Lower lobe of right lung (tissue), 2 donors: ENCODE measurements at regions not wholly inside any gene's neighbourhood (a gene's known extent, or its start where the extent isn't known, plus 50 kb on each side); places are given as distances from the start of the nearest gene placed in this dataset.
A peak's percentile ranks its signal among the peaks of the same experiment; 100 is the strongest.

ENCODE experiments used
- ATAC-seq, 2 donors: fragments of 200-7000 bp; cut with Tn5 transposase; one replicate each; pipeline ENCODE4 v1.9.1; 2020 to 2022; ENCODE audit warnings: mild to moderate bottlenecking in 2 of 2, moderate library complexity in 2 of 2
- DNase-seq: peaks from one replicate; pipeline ENCODE4 v3.0.0-alpha.2; 2020
- H3K27ac ChIP-seq: fragments of 200-600 bp; one replicate; pipeline ENCODE4 v1.8.0; 2022
- H3K27me3 ChIP-seq: fragments of 200-600 bp; one replicate; pipeline ENCODE4 v1.8.0; 2022; ENCODE audit warnings: low read depth
- H3K36me3 ChIP-seq: fragments of 200-600 bp; one replicate; pipeline ENCODE4 v1.8.0; 2022; ENCODE audit warnings: mild to moderate bottlenecking
- H3K4me1 ChIP-seq: fragments of 200-600 bp; one replicate; pipeline ENCODE4 v1.8.0; 2022
- H3K4me3 ChIP-seq: fragments of 200-600 bp; one replicate; pipeline ENCODE4 v1.8.0; 2022; ENCODE audit warnings: mild to moderate bottlenecking
- H3K9me3 ChIP-seq: fragments of 200-600 bp; one replicate; pipeline ENCODE4 v1.8.0; 2022
- intact Hi-C: fragments of 100-400 bp; cut with DNase I; formaldehyde crosslinking; loops from one replicate; pipeline ENCODE4 v1.11.0; 2022
- TF ChIP-seq, protein P1 (sequence below): fragments of 200-600 bp; IDR thresholded peaks from one replicate; pipeline ENCODE4 v1.8.0; 2022; ENCODE audit warnings: antibody characterized with exemption, mild to moderate bottlenecking
- donor health status: DM: no; HTN: yes; CAD: no; lungs with severe emphysema.

DNA sequence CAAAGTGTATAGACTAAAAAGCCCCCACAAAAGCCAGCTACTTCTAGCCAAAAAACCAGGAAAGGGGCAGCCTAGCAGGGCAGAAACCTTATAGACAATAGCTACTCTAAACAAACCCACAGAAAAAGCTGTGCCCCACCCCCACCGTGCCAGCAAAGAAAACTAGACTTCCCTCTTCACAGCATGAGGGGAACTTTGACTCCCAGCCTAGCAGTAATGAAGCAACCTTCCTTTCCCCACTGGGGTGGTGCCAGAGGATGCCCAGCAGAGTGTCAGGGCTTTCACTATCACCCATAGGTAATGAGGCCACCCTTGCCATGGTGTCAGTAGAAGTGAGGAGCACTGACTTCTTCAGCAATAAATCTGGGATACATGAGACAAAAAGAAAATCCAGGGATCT lies 99.0 kb upstream of the LGSN start:
- H3K4me3 ChIP-seq, result no peak overlapping the region
- H3K36me3 ChIP-seq, result no peaks in the 10 kb centered on the region
- H3K27me3 ChIP-seq, result no peaks in the 10 kb centered on the region
- peak; percentile 54 to 79 for ATAC-seq
- peak; percentile 58 for DNase-seq
- intact Hi-C loops, result no loop called here
- no peaks in the 10 kb centered on the region for H3K9me3 ChIP-seq
- H3K27ac ChIP-seq, result no peak overlapping the region
- TF ChIP-seq, protein P1, sequence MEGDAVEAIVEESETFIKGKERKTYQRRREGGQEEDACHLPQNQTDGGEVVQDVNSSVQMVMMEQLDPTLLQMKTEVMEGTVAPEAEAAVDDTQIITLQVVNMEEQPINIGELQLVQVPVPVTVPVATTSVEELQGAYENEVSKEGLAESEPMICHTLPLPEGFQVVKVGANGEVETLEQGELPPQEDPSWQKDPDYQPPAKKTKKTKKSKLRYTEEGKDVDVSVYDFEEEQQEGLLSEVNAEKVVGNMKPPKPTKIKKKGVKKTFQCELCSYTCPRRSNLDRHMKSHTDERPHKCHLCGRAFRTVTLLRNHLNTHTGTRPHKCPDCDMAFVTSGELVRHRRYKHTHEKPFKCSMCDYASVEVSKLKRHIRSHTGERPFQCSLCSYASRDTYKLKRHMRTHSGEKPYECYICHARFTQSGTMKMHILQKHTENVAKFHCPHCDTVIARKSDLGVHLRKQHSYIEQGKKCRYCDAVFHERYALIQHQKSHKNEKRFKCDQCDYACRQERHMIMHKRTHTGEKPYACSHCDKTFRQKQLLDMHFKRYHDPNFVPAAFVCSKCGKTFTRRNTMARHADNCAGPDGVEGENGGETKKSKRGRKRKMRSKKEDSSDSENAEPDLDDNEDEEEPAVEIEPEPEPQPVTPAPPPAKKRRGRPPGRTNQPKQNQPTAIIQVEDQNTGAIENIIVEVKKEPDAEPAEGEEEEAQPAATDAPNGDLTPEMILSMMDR, result no peak
- no peaks in the 10 kb centered on the region for H3K4me1 ChIP-seq

DNA sequence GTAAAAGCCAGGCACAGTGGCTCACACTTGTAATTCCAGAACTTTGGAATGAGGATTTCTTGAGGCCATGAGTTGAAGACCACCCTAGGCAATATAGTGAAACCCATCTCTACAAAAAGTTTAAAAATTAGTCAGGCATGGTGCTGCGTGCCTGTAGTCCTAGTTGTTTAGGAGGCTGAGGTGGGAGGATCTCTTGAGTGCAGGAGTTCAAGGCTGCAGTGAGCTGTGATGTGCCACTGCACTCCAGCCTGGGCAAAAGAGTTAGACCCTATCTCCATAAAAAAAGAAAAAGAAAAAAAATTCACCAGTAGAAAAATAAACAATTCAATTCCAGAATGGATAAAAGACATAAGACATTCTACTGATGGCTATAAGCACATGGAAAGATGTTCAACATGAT lies 104.9 kb upstream of the LGSN start:
- no peak overlapping the region for H3K4me3 ChIP-seq
- no peaks in the 10 kb centered on the region for H3K4me1 ChIP-seq
- H3K36me3 ChIP-seq, result no peaks in the 10 kb centered on the region
- no peaks in the 10 kb centered on the region for H3K9me3 ChIP-seq
- intact Hi-C loops, result no loop called here
- no peak overlapping the region for H3K27ac ChIP-seq
- TF ChIP-seq, protein P1, result no peak
- H3K27me3 ChIP-seq, result no peaks in the 10 kb centered on the region
- no peak for DNase-seq
- no peak for ATAC-seq

DNA sequence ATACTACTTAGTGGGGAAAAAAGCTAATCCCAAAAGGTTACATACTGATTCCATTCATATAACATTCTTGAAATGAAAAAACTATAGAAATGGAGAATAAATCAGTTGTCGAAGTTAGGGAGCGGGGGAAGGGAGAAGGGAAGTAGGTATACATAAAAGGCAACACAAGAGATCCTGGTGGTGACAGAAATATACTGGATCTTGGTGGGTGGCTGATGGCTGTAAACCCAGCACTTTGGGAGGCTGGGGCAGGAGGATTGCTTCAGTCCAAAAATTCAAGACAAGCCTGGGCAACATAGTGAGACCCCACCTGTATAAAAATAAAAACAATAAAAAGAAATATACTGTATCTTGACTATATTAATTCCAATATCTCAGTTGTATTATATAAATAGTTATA lies 105.7 kb upstream of the LGSN start:
- Histone ChIP-seq H3K4me1 (no peaks in the 10 kb centered on the region), H3K27me3 (no peaks in the 10 kb centered on the region), H3K9me3 (no peaks in the 10 kb centered on the region), H3K4me3 (no peak overlapping the region), H3K27ac (no peak overlapping the region), H3K36me3 (no peaks in the 10 kb centered on the region)
- intact Hi-C loops, result no loop called here
- no peak for ATAC-seq
- DNase-seq, result no peak
- TF ChIP-seq, protein P1, result no peak

DNA sequence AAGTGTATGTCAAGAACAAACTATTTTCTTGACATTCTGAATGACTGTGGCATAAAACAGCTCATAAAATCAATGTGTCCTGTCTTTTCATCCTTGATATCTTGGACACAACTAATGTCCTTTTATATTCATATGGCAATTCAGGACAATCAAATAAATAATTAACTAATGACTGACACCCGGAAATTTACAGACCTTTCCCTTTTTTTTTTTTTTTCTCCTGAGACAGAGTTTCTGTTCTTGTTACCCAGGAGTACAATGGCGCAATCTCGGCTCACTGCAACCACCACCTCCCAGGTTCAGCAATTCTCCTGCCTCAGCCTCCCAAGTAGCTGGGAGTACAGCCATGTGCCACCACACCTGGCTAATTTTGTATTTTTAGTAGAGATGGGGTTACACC lies 107.1 kb upstream of the LGSN start:
- no peak for DNase-seq
- intact Hi-C loops, result no loop called here
- no peak for ATAC-seq
- TF ChIP-seq, protein P1, result no peak
- H3K27ac ChIP-seq, result no peak overlapping the region
- no peak overlapping the region for H3K4me3 ChIP-seq
- H3K4me1 ChIP-seq, result no peaks in the 10 kb centered on the region
- H3K9me3 ChIP-seq, result no peaks in the 10 kb centered on the region
- no peaks in the 10 kb centered on the region for H3K27me3 ChIP-seq
- H3K36me3 ChIP-seq, result no peaks in the 10 kb centered on the region

DNA sequence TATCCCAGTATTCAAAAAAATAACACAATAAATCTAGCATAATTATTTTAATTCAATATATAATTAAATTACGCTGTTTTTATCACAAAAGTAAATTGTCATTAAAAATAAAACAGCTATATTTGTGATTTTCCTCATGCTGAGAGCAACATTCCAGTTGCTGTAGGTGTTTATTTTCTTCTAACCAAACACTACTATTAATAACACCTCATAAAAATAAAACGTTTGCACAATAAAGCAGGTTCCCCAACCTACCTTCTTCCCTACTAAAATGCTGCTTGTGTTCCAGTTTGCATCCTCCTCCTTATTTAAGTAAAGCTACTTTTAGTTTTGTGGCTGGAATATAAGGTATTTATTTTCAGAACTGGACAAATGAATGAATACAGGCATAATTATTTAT lies 108.2 kb upstream of the LGSN start:
- no peaks in the 10 kb centered on the region for H3K36me3 ChIP-seq
- no peaks in the 10 kb centered on the region for H3K9me3 ChIP-seq
- TF ChIP-seq, protein P1, result no peak
- no peak for DNase-seq
- H3K27me3 ChIP-seq, result no peaks in the 10 kb centered on the region
- ATAC-seq, result no peak
- no peak overlapping the region for H3K27ac ChIP-seq
- intact Hi-C loops, result no loop called here
- no peak overlapping the region for H3K4me3 ChIP-seq
- H3K4me1 ChIP-seq, result no peaks in the 10 kb centered on the region

DNA sequence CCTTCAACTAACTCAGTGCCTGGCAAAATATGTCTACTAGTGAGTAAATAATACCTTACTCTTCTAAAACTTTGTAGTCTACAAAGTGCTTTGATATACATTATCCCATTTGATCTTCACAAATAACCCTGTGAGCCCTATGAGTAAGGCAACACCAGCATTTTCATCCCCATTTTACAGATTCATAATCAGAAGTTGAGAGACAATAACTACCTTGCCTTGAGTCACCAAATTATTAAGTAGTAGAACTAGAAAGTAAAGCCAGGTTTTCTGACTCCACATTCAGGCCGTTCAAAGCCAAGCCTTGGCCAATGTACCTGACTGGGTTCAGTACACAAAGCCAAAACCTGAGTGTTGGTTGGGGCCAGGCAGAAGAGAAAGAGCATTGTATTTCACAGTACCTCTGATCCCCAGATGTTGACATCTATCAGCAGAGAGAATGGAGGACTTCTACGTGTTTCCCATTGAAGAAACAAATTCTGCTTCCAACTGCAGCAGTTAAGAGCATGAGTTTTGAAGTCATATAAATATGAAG lies 111.3 kb upstream of the LGSN start:
- TF ChIP-seq, protein P1, result no peak
- Histone ChIP-seq H3K4me1 (no peaks in the 10 kb centered on the region), H3K27me3 (no peaks in the 10 kb centered on the region), H3K4me3 (no peak overlapping the region), H3K36me3 (no peaks in the 10 kb centered on the region), H3K27ac (no peak overlapping the region), H3K9me3 (no peaks in the 10 kb centered on the region)
- intact Hi-C loops, result no loop called here
- DNase-seq (no peak), ATAC-seq (no peak)
